Thymus (tissue), 11 donors: ENCODE measurements at regions not wholly inside any gene's neighbourhood (a gene's known extent, or its start where the extent isn't known, plus 50 kb on each side); places are given as distances from the start of the nearest gene placed in this dataset.

Source experiments
- DNase-seq, 9 donors: peaks; one replicate each; pipeline ENCODE4 v3.0.0-alpha.2; 2013; ENCODE audit warnings: low spot score in 9 of 9, low read depth in 6 of 9, missing footprints in 1 of 9
- H3K27ac ChIP-seq, 2 donors: one replicate each; pipeline ENCODE4 v1.5.1; 2013; ENCODE audit warnings: control low read depth in 1 of 2, low read depth in 1 of 2, low read length in 1 of 2, mild to moderate bottlenecking in 1 of 2, moderate library complexity in 1 of 2
- H3K27me3 ChIP-seq, 2 donors: one replicate each; pipeline ENCODE4 v1.5.1; 2013; ENCODE audit warnings: low read length in 1 of 2; ENCODE audit not compliant: control insufficient read depth in 2 of 2, insufficient read depth in 1 of 2
- H3K36me3 ChIP-seq, 2 donors: one replicate each; pipeline ENCODE4 v1.5.1; 2013; ENCODE audit warnings: low read length in 1 of 2, mild to moderate bottlenecking in 1 of 2, moderate library complexity in 1 of 2; ENCODE audit not compliant: control insufficient read depth in 2 of 2, insufficient read depth in 2 of 2
- H3K4me1 ChIP-seq, 2 donors: one replicate each; pipeline ENCODE4 v1.5.1; 2013; ENCODE audit warnings: low read length in 2 of 2; ENCODE audit not compliant: control insufficient read depth in 2 of 2, insufficient read depth in 2 of 2
- H3K4me3 ChIP-seq, 2 donors: one replicate each; pipeline ENCODE4 v1.5.1; 2013; ENCODE audit warnings: low read length in 2 of 2, control low read depth in 1 of 2, mild to moderate bottlenecking in 1 of 2
- H3K9me3 ChIP-seq, 2 donors: one replicate each; pipeline ENCODE4 v1.5.1; 2013; ENCODE audit warnings: low read length in 1 of 2, mild to moderate bottlenecking in 1 of 2; ENCODE audit not compliant: control insufficient read depth in 2 of 2, insufficient read depth in 1 of 2
- WGBS: extraction: QIAGEN DNeasy Blood & Tissue Kit; methylation state at CpG from one replicate; pipeline ENCODE4 v1.1.7; 2013; 5-methylcytosine and 5-hydroxymethylcytosine counted together
- donor health status: healthy.

- WGBS, result 83% methylated on average over 3 of the region's 3 CpGs
- H3K27ac ChIP-seq, result no peak overlapping the region
- DNase-seq, result no peak
Measured at GRCh38 chr2:145029873-145030272, 510.0 kb upstream of the ZEB2 start.

GRCh38 chr2:145029081-145029480, 509.2 kb upstream of the ZEB2 start:
- no peak for DNase-seq
- 96% methylated on average over 5 of the region's 5 CpGs for WGBS
- Histone ChIP-seq H3K36me3 (no peaks in the 10 kb centered on the region), H3K9me3 (no peaks in the 10 kb centered on the region), H3K27ac (no peak overlapping the region), H3K27me3 (no peaks in the 10 kb centered on the region), H3K4me1 (no peaks in the 10 kb centered on the region), H3K4me3 (no peak overlapping the region)

More at GRCh38 chr2:145029873-145030272, 510.0 kb upstream of the ZEB2 start:
- Histone ChIP-seq H3K9me3 (no peaks in the 10 kb centered on the region), H3K36me3 (no peaks in the 10 kb centered on the region), H3K4me3 (no peak overlapping the region), H3K4me1 (no peaks in the 10 kb centered on the region), H3K27me3 (no peaks in the 10 kb centered on the region)

- no peak overlapping the region for H3K27ac ChIP-seq
- no peaks in the 10 kb centered on the region for H3K9me3 ChIP-seq
- H3K27me3 ChIP-seq, result no peaks in the 10 kb centered on the region
- no peak overlapping the region for H3K4me3 ChIP-seq
- WGBS, result 96% methylated on average over 8 of the region's 8 CpGs
- no peaks in the 10 kb centered on the region for H3K36me3 ChIP-seq
- no peaks in the 10 kb centered on the region for H3K4me1 ChIP-seq
- no peak for DNase-seq
Measured at GRCh38 chr2:145028101-145028920, 508.4 kb upstream of the ZEB2 start.

GRCh38 chr2:145026456-145027455, 506.8 kb upstream of the ZEB2 start:
- Histone ChIP-seq H3K4me1 (no peaks in the 10 kb centered on the region), H3K4me3 (no peak overlapping the region), H3K27ac (no peak overlapping the region), H3K9me3 (no peaks in the 10 kb centered on the region), H3K36me3 (no peaks in the 10 kb centered on the region), H3K27me3 (no peaks in the 10 kb centered on the region)
- 97% methylated on average over 13 of the region's 13 CpGs for WGBS
- DNase-seq, result no peak

GRCh38 chr2:145025382-145025781, 505.5 kb upstream of the ZEB2 start:
- no peak overlapping the region for H3K27ac ChIP-seq
- no peaks in the 10 kb centered on the region for H3K36me3 ChIP-seq
- no peaks in the 10 kb centered on the region for H3K4me1 ChIP-seq
- 100% methylated on average over 1 of the region's 1 CpG for WGBS
- H3K4me3 ChIP-seq, result no peak overlapping the region
- no peaks in the 10 kb centered on the region for H3K27me3 ChIP-seq
- no peaks in the 10 kb centered on the region for H3K9me3 ChIP-seq
- no peak for DNase-seq

- Histone ChIP-seq H3K27ac (no peak overlapping the region), H3K27me3 (no peaks in the 10 kb centered on the region)
- 95% methylated on average over 3 of the region's 3 CpGs for WGBS
Measured at GRCh38 chr2:145023334-145023934, 503.5 kb upstream of the ZEB2 start.

GRCh38 chr2:145022666-145023333, 502.9 kb upstream of the ZEB2 start:
- H3K36me3 ChIP-seq, result no peaks in the 10 kb centered on the region
- H3K27me3 ChIP-seq, result no peaks in the 10 kb centered on the region
- DNase-seq, result no peak
- no peak overlapping the region for H3K4me3 ChIP-seq
- WGBS, result 87% methylated on average over 5 of the region's 5 CpGs
- no peak overlapping the region for H3K27ac ChIP-seq
- no peaks in the 10 kb centered on the region for H3K4me1 ChIP-seq
- no peaks in the 10 kb centered on the region for H3K9me3 ChIP-seq

More at GRCh38 chr2:145023334-145023934, 503.5 kb upstream of the ZEB2 start:
- Histone ChIP-seq H3K36me3 (no peaks in the 10 kb centered on the region), H3K4me3 (no peak overlapping the region), H3K9me3 (no peaks in the 10 kb centered on the region), H3K4me1 (no peaks in the 10 kb centered on the region)
- DNase-seq, result no peak

GRCh38 chr2:145021962-145022665, 502.2 kb upstream of the ZEB2 start:
- no peaks in the 10 kb centered on the region for H3K4me1 ChIP-seq
- WGBS, result 89% methylated on average over 2 of the region's 2 CpGs
- no peak overlapping the region for H3K27ac ChIP-seq
- no peaks in the 10 kb centered on the region for H3K9me3 ChIP-seq
- H3K36me3 ChIP-seq, result no peaks in the 10 kb centered on the region
- no peak overlapping the region for H3K4me3 ChIP-seq
- no peaks in the 10 kb centered on the region for H3K27me3 ChIP-seq
- no peak for DNase-seq
